DMS53 (cell line): ENCODE measurements at regions not wholly inside any gene's neighbourhood (a gene's known extent, or its start where the extent isn't known, plus 50 kb on each side); places are given as distances from the start of the nearest gene placed in this dataset.
A peak's percentile ranks its signal among the peaks of the same experiment; 100 is the strongest.
"Not testable (repeated sequence)": the region's sequence is repeated elsewhere in the genome, so short reads cannot be mapped to it uniquely, and the experiment has no call there.

Experiments used
- DNase-seq: peaks from one replicate; lab custom pipeline; 2025; lab: John Stamatoyannopoulos, UW

- DNase-seq = not testable (repeated sequence)
Measured at GRCh38 chr15:22665711-22666110, 120.7 kb upstream of the NIPA1 start.

- DNase-seq = not testable (repeated sequence)
Measured at GRCh38 chr15:22684786-22685185, 101.7 kb upstream of the NIPA1 start.

GRCh38 chr15:22699881-22700280, 86.6 kb upstream of the NIPA1 start:
- not testable (repeated sequence) for DNase-seq

GRCh38 chr15:22710831-22711341, 75.6 kb upstream of the NIPA1 start:
- DNase-seq = not testable (repeated sequence)

GRCh38 chr15:22713933-22714332, 72.5 kb upstream of the NIPA1 start:
- DNase-seq = not testable (repeated sequence)

GRCh38 chr15:22714358-22715132, 71.9 kb upstream of the NIPA1 start:
- DNase-seq = peak; percentile 53

- DNase-seq = peak; percentile 83
Measured at GRCh38 chr15:22715133-22715845, 71.2 kb upstream of the NIPA1 start.

GRCh38 chr15:22719980-22720379, 66.5 kb upstream of the NIPA1 start:
- DNase-seq = peak; percentile 42

- peak; percentile 79 for DNase-seq
Measured at GRCh38 chr15:22726104-22726503, 60.3 kb upstream of the NIPA1 start.

- DNase-seq = not testable (repeated sequence)
Measured at GRCh38 chr15:22735067-22735466, 51.4 kb upstream of the NIPA1 start.

- DNase-seq = no peak
Measured at GRCh38 chr15:22735781-22736180, 50.7 kb upstream of the NIPA1 start.

GRCh38 chr15:22736200-22736599, 50.2 kb upstream of the NIPA1 start:
- not testable (repeated sequence) for DNase-seq
